ENCODE measurements at regions not wholly inside any gene's neighbourhood (a gene's known extent, or its start where the extent isn't known, plus 50 kb on each side); places are given as distances from the start of the nearest gene placed in this dataset.
"Not testable (repeated sequence)": the region's sequence is repeated elsewhere in the genome, so short reads cannot be mapped to it uniquely, and the experiment has no call there.

DNA sequence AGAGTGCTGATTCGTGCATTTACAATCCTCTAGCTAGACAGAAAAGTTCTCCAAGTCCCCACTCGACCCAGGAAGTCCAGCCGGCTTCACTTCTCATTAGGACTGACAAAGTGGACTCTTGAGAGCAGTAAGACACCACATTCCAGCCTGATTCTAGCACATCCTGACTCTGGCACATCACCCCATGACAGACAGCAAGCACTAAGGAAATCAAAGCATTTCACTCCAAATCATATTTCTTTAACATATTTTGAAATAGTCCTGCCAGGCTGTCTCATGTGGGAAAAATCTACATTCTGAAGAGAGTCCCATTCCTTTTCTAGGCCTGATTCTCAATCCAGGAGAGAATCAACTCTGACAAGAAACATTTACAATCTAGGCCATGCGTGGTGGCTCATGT is 478.5 kb upstream of the AMELY start:
- Histone ChIP-seq H3K9me3 (ENCODE audit: control insufficient read depth, low read length) (no peaks in the 10 kb centered on the region), H2AFZ (ENCODE audit: low read depth, low read length) (no peak overlapping the region), H3K4ac (ENCODE audit: low read depth in 1 of 2, low read length in 2 of 2) (no peak overlapping the region), H4K91ac (ENCODE audit: low read length) (no peak overlapping the region), H3K23ac (ENCODE audit: low read length in 2 of 2) (no peak overlapping the region), H3K4me1 (ENCODE audit: control insufficient read depth, insufficient read depth, low read depth, low read length) (no peaks in the 10 kb centered on the region), H3K18ac (ENCODE audit: low read depth in 1 of 2, low read length in 2 of 2) (no peak overlapping the region), H3K27ac (ENCODE audit: low read length, poor library complexity, severe bottlenecking) (no peak overlapping the region), H2BK5ac (ENCODE audit: low read depth, low read length, poor library complexity, severe bottlenecking) (no peak overlapping the region), H3K79me1 (replicated peaks; ENCODE audit: low read length, poor library complexity, severe bottlenecking) (no peaks in the 10 kb centered on the region), H3K4me2 (ENCODE audit: low read length, poor library complexity, severe bottlenecking) (no peak overlapping the region), H2BK15ac (ENCODE audit: low read depth, poor library complexity, severe bottlenecking) (no peak overlapping the region), H3K9ac (ENCODE audit: low read length) (no peak overlapping the region), H2BK12ac (ENCODE audit: low read length in 2 of 2) (no peak overlapping the region), H4K8ac (ENCODE audit: low read length) (no peak overlapping the region), H3K14ac (ENCODE audit: low read length in 2 of 2) (no peak overlapping the region), H3K27me3 (ENCODE audit: control insufficient read depth in 1 of 2, insufficient read depth in 1 of 2, low read length in 2 of 2) (no peaks in the 10 kb centered on the region), H3K36me3 (ENCODE audit: control insufficient read depth in 1 of 2, insufficient read depth in 2 of 2, low read depth in 1 of 2, low read length in 2 of 2) (no peaks in the 10 kb centered on the region), H2BK120ac (ENCODE audit: low read depth, low read length) (no peak overlapping the region), H3K4me3 (ENCODE audit: insufficient read depth in 1 of 2, low read depth in 1 of 2, low read length in 2 of 2) (no peak overlapping the region), H2AK5ac (ENCODE audit: low read length, severe bottlenecking) (no peak overlapping the region)
- DNase-seq: no peak
- WGBS: 82% methylated on average over 4 of the region's 4 CpGs

DNA sequence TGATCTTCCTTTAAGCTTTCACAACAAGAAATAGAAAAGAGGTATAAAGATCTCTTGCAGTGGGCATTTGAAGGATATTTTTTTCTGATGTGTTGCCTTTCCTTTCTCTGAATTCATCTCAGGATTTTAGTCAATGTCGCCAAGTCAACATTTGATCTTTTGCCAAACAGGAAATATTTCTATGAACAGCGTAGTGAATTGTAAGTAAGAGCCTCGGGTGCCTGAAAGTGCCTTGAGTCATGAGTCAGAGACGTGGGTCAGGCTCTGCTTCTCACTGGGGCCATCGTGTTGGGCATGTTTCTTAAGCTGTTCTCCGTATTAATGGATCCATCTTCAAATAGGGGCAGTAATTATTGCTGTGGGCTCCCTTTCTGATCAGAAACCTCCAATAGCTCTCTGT is 471.4 kb upstream of the AMELY start:
- no peaks in the 10 kb centered on the region for H3K79me1 ChIP-seq (replicated peaks; ENCODE audit: low read length, poor library complexity, severe bottlenecking)
- no peak overlapping the region for H3K9ac ChIP-seq (ENCODE audit: low read length)
- H3K14ac ChIP-seq (ENCODE audit: low read length in 2 of 2): no peak overlapping the region
- H3K4me3 ChIP-seq (ENCODE audit: insufficient read depth in 1 of 2, low read depth in 1 of 2, low read length in 2 of 2): no peak overlapping the region
- no peak overlapping the region for H4K91ac ChIP-seq (ENCODE audit: low read length)
- H3K27me3 ChIP-seq (ENCODE audit: control insufficient read depth in 1 of 2, insufficient read depth in 1 of 2, low read length in 2 of 2): no peaks in the 10 kb centered on the region
- H3K36me3 ChIP-seq (ENCODE audit: control insufficient read depth in 1 of 2, insufficient read depth in 2 of 2, low read depth in 1 of 2, low read length in 2 of 2): peaks cover 0 to 5% of the 10 kb centered on the region in 2 experiments
- no peak overlapping the region for H2BK5ac ChIP-seq (ENCODE audit: low read depth, low read length, poor library complexity, severe bottlenecking)
- H2BK15ac ChIP-seq (ENCODE audit: low read depth, poor library complexity, severe bottlenecking): no peak overlapping the region
- no peak overlapping the region for H2BK120ac ChIP-seq (ENCODE audit: low read depth, low read length)
- 30% methylated on average over 5 of the region's 6 CpGs for WGBS
- no peak overlapping the region for H3K23ac ChIP-seq (ENCODE audit: low read length in 2 of 2)
- no peak overlapping the region for H2AK5ac ChIP-seq (ENCODE audit: low read length, severe bottlenecking)
- no peak overlapping the region for H3K4me2 ChIP-seq (ENCODE audit: low read length, poor library complexity, severe bottlenecking)
- no peak overlapping the region for H3K4ac ChIP-seq (ENCODE audit: low read depth in 1 of 2, low read length in 2 of 2)
- peak; percentile 31 for DNase-seq
- H2BK12ac ChIP-seq (ENCODE audit: low read length in 2 of 2): no peak overlapping the region
- no peaks in the 10 kb centered on the region for H3K4me1 ChIP-seq (ENCODE audit: control insufficient read depth, insufficient read depth, low read depth, low read length)
- H2AFZ ChIP-seq (ENCODE audit: low read depth, low read length): no peak overlapping the region
- H4K8ac ChIP-seq (ENCODE audit: low read length): no peak overlapping the region
- H3K9me3 ChIP-seq (ENCODE audit: control insufficient read depth, low read length): no peaks in the 10 kb centered on the region
- H3K18ac ChIP-seq (ENCODE audit: low read depth in 1 of 2, low read length in 2 of 2): no peak overlapping the region
- H3K27ac ChIP-seq (ENCODE audit: low read length, poor library complexity, severe bottlenecking): no peak overlapping the region

DNA sequence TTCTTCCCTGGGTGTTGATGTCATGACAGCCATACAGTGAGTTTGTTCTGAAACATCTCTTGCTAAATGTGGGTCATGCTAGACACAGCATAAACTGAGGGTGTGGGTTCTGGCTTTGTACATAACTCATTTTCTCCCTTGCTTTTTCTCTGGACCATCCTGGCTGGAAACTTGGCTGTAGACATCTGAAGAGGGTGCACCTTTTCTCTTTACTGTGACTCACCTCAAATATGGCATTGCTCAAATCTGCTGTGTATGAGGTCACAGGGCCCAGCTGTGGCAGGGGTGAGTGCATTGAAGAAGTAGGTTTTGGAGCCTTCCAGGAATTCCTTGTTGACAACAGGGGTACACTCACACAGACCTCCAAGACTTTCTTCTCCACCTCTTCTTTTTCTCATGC is 465.5 kb upstream of the AMELY start:
- H3K4ac ChIP-seq (ENCODE audit: low read depth in 1 of 2, low read length in 2 of 2): no peak overlapping the region
- H3K27me3 ChIP-seq (ENCODE audit: control insufficient read depth in 1 of 2, insufficient read depth in 1 of 2, low read length in 2 of 2): no peaks in the 10 kb centered on the region
- no peak overlapping the region for H4K91ac ChIP-seq (ENCODE audit: low read length)
- H3K4me3 ChIP-seq (ENCODE audit: insufficient read depth in 1 of 2, low read depth in 1 of 2, low read length in 2 of 2): no peak overlapping the region
- no peak overlapping the region for H3K4me2 ChIP-seq (ENCODE audit: low read length, poor library complexity, severe bottlenecking)
- H3K9me3 ChIP-seq (ENCODE audit: control insufficient read depth, low read length): no peaks in the 10 kb centered on the region
- no peak overlapping the region for H3K14ac ChIP-seq (ENCODE audit: low read length in 2 of 2)
- no peaks in the 10 kb centered on the region for H3K4me1 ChIP-seq (ENCODE audit: control insufficient read depth, insufficient read depth, low read depth, low read length)
- H3K18ac ChIP-seq (ENCODE audit: low read depth in 1 of 2, low read length in 2 of 2): no peak overlapping the region
- peaks cover 0 to 5% of the 10 kb centered on the region in 2 experiments for H3K36me3 ChIP-seq (ENCODE audit: control insufficient read depth in 1 of 2, insufficient read depth in 2 of 2, low read depth in 1 of 2, low read length in 2 of 2)
- no peak overlapping the region for H3K23ac ChIP-seq (ENCODE audit: low read length in 2 of 2)
- no peak overlapping the region for H3K27ac ChIP-seq (ENCODE audit: low read length, poor library complexity, severe bottlenecking)
- no peaks in the 10 kb centered on the region for H3K79me1 ChIP-seq (replicated peaks; ENCODE audit: low read length, poor library complexity, severe bottlenecking)
- DNase-seq: no peak
- no peak overlapping the region for H2BK15ac ChIP-seq (ENCODE audit: low read depth, poor library complexity, severe bottlenecking)
- H2BK120ac ChIP-seq (ENCODE audit: low read depth, low read length): no peak overlapping the region
- H2BK12ac ChIP-seq (ENCODE audit: low read length in 2 of 2): no peak overlapping the region
- H3K9ac ChIP-seq (ENCODE audit: low read length): no peak overlapping the region
- no peak overlapping the region for H2AFZ ChIP-seq (ENCODE audit: low read depth, low read length)
- no peak overlapping the region for H2BK5ac ChIP-seq (ENCODE audit: low read depth, low read length, poor library complexity, severe bottlenecking)
- H2AK5ac ChIP-seq (ENCODE audit: low read length, severe bottlenecking): no peak overlapping the region
- no peak overlapping the region for H4K8ac ChIP-seq (ENCODE audit: low read length)

DNA sequence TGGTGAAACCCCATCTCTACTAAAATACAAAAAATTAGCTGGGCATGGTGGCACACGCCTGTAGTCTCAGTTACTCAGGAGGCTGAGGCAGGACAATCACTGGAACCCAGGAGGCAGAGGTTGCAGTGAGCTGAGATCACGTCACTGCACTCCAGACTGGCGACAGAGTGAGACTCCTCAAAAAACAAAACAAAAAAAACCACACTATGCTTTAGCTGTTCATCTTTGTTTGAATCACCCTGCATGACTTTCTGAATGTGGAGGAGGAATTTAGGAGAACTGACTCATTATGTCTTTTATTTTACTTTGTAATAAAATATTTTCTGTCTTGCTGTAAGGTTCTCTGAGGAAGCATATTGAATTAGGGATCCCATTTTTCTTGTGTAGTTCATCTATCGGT is 462.9 kb upstream of the AMELY start:
- H3K9me3 ChIP-seq (ENCODE audit: control insufficient read depth, low read length); H3K18ac ChIP-seq (ENCODE audit: low read depth in 1 of 2, low read length in 2 of 2); H2BK12ac ChIP-seq (ENCODE audit: low read length in 2 of 2); H3K27ac ChIP-seq (ENCODE audit: low read length, poor library complexity, severe bottlenecking); H4K91ac ChIP-seq (ENCODE audit: low read length); H3K36me3 ChIP-seq (ENCODE audit: control insufficient read depth in 1 of 2, insufficient read depth in 2 of 2, low read depth in 1 of 2, low read length in 2 of 2); H2AK5ac ChIP-seq (ENCODE audit: low read length, severe bottlenecking); H4K8ac ChIP-seq (ENCODE audit: low read length); H3K4me2 ChIP-seq (ENCODE audit: low read length, poor library complexity, severe bottlenecking); H3K27me3 ChIP-seq (ENCODE audit: control insufficient read depth in 1 of 2, insufficient read depth in 1 of 2, low read length in 2 of 2); H2BK15ac ChIP-seq (ENCODE audit: low read depth, poor library complexity, severe bottlenecking); DNase-seq; H2BK5ac ChIP-seq (ENCODE audit: low read depth, low read length, poor library complexity, severe bottlenecking); H3K4me3 ChIP-seq (ENCODE audit: insufficient read depth in 1 of 2, low read depth in 1 of 2, low read length in 2 of 2); H3K4ac ChIP-seq (ENCODE audit: low read depth in 1 of 2, low read length in 2 of 2); H2BK120ac ChIP-seq (ENCODE audit: low read depth, low read length); H3K23ac ChIP-seq (ENCODE audit: low read length in 2 of 2); H2AFZ ChIP-seq (ENCODE audit: low read depth, low read length); H3K14ac ChIP-seq (ENCODE audit: low read length in 2 of 2); H3K9ac ChIP-seq (ENCODE audit: low read length); H3K4me1 ChIP-seq (ENCODE audit: control insufficient read depth, insufficient read depth, low read depth, low read length); H3K79me1 ChIP-seq (replicated peaks; ENCODE audit: low read length, poor library complexity, severe bottlenecking): not testable (repeated sequence)
- WGBS: 100% methylated on average over 1 of the region's 4 CpGs
